AG08396 (cell line): ENCODE measurements at regions not wholly inside any gene's neighbourhood (a gene's known extent, or its start where the extent isn't known, plus 50 kb on each side); places are given as distances from the start of the nearest gene placed in this dataset.
"Not testable (repeated sequence)": the region's sequence is repeated elsewhere in the genome, so short reads cannot be mapped to it uniquely, and the experiment has no call there.

Experiments used
- DNase-seq: peaks from one replicate; pipeline ENCODE4 v3.0.0; 2012; ENCODE audit warnings: low spot score, mixed read lengths

GRCh38 chr15:58297639-58298038 lies 134.2 kb upstream of the LIPC start:
- DNase-seq: no peak

DNA sequence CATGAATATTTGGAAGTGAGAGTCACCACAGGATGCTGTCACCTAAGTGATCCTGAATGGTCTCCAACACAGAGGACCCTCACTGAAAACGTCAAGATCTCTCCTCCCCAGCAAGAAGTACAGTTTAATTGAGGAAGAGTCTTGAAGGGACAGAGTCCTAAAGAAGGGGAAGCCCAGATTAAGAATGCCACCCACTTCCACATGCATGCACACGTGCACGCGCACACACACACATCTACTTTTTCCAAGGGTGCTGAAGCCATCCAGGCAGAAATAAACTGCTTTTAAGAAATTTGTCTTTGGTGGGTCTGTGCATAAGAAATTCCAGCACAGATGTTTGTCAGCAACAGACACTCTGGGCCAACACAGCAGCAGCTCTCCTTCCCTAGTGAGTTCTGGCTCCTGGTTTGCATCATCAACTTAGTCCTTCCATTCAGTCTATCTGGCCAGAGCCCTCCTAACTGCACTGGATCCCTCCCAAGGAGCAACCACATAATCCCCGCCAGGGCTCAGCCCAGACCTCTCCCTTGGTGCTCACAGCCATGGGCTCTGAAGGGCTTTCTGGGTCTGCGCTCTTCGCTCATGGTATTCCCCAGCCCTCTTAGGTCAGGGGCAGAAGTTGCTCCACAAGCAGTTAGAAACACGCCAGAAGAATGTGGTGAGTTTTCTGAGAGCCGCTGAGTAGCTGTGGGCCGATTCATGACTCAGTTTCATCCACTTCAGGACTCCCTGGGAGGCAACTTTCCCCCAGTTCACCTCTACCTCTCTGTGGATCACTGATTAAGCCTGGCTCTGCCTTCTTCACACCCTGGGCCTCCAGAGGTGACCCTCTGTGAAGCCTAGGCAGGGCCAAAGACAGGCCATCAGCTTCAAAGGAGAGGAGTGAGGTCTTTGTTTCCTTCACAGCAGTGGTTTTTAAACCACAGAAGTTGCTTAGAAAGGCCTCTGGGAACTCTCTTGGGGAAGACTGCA lies 132.6 kb upstream of the LIPC start:
- no peak for DNase-seq

DNA sequence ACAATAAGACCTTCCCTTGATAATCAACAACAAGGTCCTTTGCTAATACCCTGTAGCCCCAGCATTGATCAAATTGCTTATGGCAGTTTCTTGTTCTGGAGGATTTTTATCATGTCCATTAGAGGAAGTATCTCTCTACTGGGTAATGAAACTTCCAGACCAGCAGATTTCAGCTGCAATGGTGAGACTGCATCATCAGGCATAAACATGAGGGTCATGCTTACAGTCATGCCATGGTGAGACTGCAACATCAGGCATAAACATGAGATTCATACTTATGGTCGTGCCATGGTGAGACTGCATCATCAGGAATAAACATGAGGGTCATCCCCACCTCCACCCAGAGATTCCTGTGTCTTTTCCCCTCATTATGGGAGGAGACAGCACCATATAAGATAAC lies 129.0 kb upstream of the LIPC start:
- DNase-seq: no peak

DNA sequence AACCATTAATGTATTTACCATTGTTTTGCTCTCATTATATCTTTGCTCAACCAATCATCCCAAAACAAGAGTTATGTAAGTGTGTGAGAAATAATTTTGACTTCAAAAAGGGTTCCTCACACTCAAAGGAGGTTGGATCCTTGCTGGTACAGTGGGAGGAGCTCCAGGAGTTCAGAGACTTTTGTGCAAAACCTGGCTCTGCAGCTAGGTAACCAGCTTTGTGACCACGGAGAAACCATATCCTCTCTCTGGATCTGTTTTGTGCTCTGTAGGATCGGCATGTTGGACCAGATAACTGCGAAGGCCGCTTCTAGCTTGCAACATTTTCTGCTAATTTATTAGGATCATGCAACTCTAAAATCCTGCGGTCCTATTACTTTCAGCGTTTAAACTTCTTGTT lies 128.6 kb upstream of the LIPC start:
- DNase-seq: no peak

DNA sequence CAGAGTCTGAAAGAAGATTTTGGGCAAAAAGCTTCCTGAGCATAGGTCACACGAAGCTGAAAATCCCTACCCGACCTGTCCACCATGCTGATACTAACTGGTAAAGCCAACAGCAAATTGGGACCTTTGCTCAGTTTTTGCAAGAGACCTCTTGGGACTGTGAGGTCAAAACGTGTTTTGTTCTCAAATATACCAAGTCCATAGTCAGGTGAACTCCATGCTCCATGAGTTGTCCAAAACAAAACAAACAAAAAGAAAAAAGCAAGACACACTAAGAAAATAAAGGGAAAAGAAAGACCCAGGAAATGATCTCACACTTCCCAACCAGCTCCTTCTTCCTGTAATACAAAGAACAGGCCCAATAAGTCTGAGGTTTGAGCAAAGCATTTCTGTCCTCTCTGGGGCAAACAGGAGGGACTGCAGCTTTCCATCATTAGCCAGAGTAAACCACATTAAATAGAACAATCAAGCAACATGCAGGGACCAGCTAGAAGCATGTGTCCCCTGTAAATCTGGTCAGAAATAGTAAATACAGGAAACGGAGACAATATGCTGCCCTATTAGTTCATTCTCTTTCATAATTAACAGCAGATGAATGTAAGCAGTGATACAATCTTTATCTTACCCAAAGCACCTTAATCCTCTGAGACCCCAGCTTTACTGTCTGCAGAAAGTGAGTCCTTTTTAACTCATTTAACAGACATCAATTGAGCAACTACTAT lies 125.0 kb upstream of the LIPC start:
- DNase-seq: no peak

GRCh38 chr15:58307313-58307961 lies 124.4 kb upstream of the LIPC start:
- no peak for DNase-seq

DNA sequence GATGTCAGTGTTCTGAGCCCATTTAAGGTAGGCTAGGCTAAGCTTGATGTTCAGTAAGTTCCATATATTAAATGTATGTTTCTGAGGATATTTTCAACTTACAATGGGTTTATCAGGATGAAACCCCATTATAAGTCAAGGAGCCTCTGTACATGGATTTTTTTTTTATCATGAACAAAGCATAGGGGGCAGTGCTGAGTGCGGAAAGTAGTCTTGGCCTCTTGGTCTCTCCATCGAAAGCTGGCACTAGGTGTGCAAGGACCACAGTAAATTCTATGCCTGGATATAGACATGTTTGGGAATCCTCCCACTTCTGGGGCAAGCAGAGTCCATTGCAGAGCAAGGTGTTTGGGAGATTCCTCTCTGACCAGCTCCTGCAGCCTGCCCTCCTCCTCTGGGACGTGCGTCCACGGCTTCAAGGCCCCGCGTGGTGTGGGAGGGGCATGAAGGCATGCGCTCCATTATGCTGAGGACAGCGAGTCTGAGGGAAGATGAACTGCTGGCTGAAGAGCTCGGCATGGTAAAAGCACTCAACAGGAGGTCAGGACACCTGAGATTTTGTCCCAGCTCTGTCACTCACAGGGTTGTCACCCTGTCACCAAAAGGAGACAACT lies 122.9 kb upstream of the LIPC start:
- no peak for DNase-seq

GRCh38 chr15:58309963-58310928 lies 121.5 kb upstream of the LIPC start:
- no peak for DNase-seq

GRCh38 chr15:58311556-58311955 lies 120.2 kb upstream of the LIPC start:
- DNase-seq: no peak

GRCh38 chr15:58312031-58312430 lies 119.8 kb upstream of the LIPC start:
- no peak for DNase-seq

- no peak for DNase-seq
Measured at GRCh38 chr15:58313304-58313703, 118.5 kb upstream of the LIPC start.

- no peak for DNase-seq
Measured at GRCh38 chr15:58313810-58314592, 117.8 kb upstream of the LIPC start.

DNA sequence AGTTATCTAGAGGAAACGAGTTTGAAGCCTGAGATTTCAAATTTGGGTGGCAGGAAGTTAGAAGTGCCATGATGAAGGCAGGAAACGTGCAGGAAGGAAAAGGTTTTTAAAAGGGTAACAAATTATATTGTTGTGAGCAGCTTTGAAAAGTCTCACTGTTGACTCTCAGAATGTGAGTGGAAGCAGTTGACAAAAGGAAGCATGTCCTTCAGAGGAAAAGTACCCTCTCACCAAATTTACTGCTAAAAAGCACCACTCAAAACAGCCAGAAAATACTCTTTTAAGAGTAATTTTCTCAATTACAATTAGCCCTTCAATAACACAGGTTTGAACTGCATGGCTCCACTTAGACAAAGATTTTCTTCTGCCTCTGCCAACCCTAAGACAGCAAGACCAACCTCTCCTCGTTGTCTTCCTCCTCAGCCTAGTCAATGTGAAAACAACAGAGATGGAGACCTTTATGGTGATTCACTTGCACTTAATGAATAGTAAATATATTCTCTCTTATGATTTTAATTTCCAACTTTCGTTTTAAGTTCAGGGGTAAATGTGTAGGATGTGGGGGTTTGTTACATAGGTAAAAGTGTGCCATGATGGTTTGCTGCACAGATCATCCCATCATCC lies 117.1 kb upstream of the LIPC start:
- DNase-seq: no peak

DNA sequence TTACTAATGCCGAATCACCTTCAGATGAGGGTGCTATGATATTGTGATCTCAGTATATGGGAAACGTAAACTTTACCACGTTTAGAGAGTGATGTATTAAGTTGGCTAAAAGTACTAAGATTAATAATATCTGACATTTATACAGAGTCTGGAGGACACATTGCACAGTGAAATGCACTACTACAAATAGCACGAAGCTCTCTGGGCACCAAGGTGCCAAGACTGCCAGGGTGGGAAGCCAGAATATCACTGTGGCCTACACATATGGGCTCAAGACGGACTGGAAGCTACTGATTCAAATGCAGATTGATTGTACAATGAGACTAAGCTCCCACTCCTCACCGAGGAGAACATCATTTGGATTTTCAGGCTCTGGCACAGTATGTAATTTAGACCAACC lies 113.3 kb upstream of the LIPC start:
- no peak for DNase-seq

GRCh38 chr15:58321034-58321433 lies 110.8 kb upstream of the LIPC start:
- DNase-seq: no peak

DNA sequence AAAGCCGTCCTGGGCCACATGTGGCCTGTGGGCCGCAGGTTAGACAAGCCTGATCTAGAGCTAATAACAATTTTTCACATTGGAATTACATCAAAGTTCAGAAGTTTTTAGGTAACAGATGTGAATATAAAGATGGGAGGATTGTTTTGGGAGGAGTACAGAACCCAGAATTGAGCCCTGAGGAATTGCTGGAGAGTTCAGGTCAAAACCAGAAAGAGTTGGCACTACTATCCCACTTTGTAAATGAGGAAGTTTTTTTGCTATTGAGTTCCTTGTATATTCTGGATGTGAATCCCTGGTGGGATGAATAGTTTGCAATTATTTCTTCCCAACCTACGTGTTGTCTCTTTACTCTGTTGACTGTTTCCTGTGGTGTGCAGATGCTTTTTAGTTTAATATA lies 109.5 kb upstream of the LIPC start:
- no peak for DNase-seq

DNA sequence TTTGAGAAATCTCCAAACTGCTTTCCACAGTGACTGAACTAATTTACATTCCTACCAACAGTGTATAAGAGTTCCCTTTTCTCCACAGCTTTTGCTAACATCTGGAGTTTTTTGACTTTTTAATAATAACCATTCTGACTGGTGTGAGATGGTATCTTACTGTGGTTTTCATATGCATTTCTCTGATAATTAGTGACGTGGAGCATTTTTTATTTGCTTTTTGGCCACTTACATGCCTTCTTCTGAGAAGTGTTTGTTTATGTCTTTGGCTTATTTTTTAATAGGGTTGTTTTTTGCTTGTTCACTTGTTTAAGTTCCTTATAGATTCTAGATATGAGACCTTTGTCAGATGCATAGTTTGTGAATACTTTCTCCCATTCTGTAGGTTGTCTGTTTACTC lies 108.5 kb upstream of the LIPC start:
- DNase-seq: not testable (repeated sequence)

DNA sequence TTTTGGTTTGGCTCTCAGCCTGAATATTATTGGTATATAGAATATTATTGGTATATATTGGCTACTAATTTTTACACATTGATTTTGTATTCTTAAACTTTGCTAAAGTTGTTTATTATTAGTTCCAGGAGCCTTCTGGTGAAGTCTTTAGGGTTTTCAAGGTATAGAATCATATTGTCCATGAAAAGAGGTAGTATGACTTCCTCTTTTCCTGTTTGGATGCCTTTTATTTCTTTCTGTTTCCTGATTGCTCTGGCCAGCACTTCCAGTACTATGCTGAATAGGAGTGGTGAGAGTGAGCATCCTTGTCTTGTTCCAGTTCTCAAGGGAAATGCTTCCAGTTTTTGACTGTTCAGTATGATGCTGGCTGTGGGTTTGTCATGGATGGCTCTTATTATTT lies 107.3 kb upstream of the LIPC start:
- no peak for DNase-seq

DNA sequence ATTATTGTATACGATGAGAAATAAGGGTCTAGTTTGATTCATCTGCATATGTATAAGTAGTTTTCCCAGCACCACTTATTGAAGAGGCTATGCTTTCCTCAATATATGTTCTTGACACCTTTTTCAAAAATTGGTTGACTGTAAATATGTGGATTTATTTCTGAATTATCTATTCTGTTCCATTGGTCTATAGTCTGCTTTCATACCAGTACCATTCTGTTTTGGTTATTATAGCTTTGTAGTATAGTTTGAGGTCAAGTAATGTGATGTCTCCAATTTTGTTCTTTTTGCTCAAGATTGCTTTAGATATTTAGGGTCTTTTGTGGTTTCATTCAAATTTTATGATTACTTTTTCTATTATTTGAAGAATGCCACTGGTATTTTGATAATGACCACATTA lies 103.8 kb upstream of the LIPC start:
- no peak for DNase-seq

GRCh38 chr15:58329211-58329610 lies 102.6 kb upstream of the LIPC start:
- DNase-seq: no peak
